NCI-H1694 (cell line): ENCODE measurements at regions not wholly inside any gene's neighbourhood (a gene's known extent, or its start where the extent isn't known, plus 50 kb on each side); places are given as distances from the start of the nearest gene placed in this dataset.
"Not testable (repeated sequence)": the region's sequence is repeated elsewhere in the genome, so short reads cannot be mapped to it uniquely, and the experiment has no call there.

ENCODE experiments used
- DNase-seq: peaks from one replicate; lab custom pipeline; 2025; lab: John Stamatoyannopoulos, UW

DNA sequence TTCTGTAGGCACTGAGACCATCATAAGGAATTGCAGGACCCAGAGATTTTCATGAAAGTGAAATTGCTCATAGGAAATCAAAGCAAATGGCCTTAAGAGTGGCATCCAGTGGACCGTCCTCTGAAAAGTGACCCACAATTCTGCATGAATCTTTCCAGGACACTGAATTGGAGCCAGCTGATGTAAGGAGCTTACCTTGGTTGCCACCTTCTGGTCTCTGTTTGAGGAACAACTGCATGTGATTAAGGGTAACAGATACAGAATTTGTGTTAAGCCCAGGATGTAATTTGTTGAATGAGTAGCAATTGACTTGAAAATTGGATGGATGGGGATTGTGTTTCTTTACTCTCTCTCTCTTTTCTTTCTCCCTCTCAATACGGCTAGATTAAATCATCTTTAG lies 49.9 kb upstream of the GAS1 start:
- no peak for DNase-seq

DNA sequence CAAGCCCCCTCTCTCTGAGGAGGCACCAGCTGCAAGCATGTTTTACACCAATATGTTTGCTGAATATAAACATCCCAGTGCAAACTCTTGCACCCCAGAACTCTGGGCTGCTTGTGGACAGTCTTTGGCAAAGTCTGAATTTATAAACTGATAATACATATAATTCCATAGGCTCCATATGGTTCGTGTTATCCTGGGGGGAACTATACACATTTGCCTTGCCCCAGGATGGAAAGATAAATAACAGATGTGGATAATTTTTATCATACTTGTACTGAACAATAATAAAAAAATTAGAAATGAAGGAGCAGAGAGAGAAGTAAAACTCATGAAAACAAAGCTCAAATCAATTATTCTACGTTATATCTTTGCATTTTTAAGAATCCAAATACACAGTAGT lies 50.6 kb upstream of the GAS1 start:
- no peak for DNase-seq

DNA sequence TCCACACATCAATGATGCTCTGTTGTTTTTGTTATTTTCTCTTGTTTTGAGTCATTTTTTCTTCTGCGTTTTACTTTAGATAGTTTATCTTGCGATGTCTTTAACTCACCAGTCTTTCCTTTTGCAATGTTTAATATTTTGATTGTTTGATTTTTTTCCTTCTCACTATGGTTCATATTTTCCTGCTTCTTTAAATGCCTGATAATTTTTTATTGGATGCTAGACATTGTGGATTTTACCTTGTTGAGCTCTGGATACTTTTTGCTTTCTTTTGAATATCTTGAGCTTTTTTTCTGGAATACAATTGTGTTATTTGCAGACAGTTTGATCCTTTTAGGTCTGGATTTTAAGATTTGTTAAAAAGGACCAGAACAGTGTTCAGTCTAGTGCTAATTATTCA lies 55.2 kb upstream of the GAS1 start:
- no peak for DNase-seq

DNA sequence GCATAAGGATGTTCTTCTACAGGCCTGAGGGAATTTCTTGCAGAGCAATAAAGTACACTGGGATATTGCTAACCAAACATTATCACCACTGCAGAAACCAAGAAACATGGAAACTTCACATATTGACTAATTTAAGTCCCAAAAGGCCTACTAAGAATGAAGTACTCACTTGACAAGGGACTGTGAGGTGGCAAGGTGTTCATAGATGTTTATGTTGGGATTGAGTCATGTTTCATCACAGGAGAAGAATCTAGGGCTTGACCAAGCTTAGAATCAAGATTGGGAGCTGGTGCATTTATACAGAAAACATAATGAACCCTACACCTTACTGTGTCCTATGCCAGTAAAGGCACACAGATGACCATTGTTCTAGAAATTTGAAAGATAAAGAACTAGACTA lies 56.7 kb upstream of the GAS1 start:
- DNase-seq, result no peak

DNA sequence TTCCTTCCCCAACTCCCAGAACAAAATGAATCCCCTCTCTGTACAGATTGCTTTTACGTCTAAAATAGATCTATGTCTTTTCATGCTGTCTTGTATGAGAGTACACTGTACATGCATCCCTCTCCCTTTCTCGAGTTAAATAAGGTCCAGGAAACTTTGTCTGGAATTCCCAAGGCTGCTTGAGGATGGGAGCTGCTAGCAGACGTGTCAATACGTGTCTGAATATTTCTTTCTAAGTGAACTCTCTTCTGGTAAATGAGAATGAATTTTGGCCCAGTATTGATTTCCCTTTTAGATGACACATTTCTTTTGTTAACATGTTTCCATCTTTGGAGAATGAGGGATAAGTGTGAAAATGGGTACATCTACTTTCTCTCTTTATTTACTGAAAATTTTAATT lies 59.6 kb upstream of the GAS1 start:
- no peak for DNase-seq

DNA sequence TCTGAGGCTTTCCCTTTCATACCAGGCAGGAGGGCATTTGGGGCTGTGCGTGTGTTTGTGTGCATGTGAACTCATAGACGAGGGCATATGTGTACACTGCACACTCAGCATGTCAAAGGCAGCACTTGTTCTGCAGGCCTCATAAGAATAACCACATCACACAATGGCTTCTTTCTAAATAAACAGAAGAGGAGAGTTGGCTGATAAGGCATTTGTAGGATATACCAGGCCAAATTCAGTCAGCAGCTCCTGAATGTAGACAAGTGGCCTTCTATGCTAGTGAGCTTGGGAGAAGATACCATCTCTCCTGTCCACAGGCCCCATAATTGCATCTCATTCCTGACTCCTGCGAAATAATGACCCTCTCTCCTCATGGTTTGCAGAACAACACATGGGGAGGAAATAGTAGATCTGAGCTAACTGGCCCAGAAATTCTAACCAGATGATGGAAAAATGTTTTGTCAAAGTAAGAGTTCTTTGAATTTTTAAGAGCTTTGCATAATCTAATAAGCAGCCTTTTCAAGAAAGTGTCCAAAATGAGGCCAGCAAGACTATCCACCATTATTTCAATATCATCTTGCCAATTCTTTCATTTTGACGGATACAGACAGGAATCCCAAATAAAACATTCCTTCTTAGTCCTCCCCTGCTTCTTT lies 60.5 kb upstream of the GAS1 start:
- DNase-seq, result no peak

DNA sequence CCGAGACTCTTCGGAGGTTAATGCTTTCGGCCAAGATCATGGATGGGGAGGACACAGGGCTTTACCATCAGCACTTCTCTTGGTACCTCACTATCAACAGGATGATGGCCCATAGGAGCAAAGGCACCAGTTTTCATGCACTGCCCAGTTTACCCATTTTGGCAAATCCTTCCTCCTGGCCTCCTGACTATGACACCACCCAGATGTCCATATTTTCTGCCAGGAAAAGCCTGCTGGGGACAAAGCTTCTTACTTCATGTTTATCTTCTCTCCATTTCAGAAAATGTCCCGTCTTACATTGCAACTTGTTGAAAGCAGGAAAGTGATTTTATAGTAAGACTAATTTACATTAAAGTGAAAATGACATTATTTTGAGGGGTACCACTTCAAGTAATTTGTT lies 61.4 kb upstream of the GAS1 start:
- DNase-seq, result no peak

DNA sequence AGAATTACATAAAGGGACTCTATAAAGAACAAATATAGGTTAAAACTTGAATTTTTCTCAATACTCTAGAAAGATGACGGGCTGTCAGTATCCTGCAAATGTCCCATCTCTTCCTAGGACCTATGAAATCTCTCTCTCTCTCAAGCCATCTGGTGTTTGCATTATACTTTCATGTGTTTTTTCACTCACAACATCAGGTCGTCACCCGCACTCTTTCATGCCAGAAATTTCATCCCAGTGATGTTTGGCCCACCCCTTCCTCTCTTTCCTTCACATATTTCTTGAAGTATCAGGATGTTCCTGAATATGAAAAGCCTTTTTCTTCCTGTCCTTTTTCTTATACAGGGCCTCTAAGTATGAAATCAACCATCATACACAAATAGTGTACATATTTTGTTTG lies 63.3 kb upstream of the GAS1 start:
- no peak for DNase-seq

DNA sequence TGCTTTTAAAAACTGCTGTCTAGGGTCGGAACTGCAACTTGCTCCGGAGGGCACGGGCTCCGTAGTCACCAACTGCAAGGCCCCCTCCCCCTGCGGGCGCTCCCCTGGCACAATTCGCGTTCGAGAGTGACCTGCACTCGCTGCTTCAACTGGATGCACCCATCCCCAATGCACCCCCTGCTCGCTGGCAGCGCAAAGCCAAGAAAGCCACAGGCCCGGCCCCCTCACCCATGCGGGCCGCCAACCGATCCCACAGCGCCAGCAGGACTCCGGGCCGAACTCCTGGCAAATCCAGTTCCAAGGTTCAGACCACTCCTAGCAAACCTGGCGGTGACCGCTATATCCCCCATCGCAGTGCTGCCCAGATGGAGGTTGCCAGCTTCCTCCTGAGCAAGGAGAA lies 64.2 kb upstream of the GAS1 start:
- DNase-seq, result no peak

DNA sequence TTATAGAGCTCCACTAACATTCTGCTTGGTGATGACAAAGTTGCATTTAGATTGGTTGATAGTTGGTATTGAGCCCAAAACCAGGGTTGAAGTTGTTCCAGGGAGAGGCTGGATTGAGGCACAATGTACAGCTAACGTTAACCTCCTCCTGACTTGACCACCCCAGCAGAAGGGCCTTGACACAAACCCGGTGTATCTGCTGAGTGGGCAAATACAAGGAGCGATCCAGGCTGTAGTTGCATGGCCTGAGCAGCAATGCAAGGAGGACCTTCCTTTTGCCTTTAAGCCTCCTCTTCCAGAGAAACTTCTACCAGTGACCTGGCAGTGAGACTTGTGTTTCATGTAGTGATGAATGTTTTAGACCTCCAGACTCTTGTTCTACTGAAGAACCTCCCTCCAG lies 66.2 kb upstream of the GAS1 start:
- DNase-seq, result no peak

DNA sequence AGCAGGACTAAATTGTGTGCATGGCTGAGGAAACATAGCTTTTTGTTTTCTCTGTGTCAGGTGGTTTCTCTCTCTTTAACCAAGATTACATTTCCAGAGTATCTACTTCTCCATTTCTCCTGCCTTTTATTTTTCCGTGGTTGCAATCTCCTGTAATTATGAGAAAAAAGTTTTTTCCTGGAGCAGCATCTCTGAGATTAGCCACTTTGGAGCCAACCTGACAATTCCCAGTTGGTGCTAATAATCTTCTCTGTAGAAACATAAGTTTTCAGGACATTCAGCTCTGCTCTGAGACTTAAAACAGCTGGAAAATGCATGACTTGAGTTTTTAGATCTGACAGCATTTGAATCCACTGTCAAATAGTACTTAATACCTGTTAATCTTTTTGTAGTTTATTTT lies 67.1 kb upstream of the GAS1 start:
- DNase-seq, result no peak

DNA sequence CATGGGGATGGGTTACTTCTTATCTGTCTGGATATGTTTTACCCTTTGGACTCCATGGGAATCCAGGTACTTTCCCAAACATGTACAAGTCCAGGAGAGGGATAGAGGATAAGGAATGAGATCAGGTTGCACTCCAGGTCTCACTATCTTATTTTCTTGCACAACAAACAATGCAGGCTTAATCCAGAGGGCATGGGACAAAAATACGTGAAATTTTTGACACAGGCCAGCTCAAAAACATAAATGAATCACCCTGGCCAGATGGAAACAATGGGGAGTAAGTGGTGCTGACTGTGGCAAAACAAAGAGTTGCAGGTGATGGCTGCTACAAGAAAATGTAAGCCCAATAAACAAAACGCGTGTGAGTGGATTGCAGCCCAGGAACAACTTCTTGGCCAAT lies 69.4 kb upstream of the GAS1 start:
- DNase-seq, result no peak

DNA sequence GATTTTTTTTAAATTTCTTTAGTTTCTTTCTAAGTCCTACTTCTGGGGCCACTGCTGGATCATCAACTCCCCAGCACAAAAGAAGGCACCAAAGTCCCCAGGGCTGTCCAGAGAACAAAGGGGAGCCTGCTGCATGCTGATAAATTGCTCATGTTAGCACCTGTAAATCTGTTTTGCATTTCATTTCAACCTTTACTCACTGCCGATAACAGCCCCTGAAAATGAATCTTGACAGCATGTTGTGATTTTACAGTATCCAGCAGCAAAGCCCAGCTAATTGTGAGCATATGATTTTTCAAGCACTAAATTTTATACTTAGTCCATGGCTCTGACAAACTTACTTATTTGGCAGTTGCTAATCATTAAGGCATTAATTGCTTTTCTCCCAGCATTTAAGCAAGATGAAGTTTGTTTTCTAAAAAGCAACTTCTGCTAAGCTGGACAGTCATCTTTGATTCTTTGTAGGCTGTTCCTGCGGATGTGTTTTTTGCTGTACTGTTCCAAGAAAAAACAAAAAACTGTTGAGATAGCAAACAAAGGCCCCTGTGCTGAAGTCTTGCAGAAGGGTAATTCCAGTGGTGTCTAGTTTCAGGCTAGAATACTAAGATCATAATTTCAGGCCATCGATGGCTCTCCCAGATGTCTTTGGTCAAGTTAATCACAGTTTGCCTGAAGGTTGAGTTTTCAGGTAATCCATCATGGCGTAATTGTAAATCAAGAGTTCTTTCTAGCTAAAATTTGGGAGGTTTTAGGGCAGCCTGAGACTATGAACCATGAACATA lies 73.1 kb upstream of the GAS1 start:
- DNase-seq, result no peak

DNA sequence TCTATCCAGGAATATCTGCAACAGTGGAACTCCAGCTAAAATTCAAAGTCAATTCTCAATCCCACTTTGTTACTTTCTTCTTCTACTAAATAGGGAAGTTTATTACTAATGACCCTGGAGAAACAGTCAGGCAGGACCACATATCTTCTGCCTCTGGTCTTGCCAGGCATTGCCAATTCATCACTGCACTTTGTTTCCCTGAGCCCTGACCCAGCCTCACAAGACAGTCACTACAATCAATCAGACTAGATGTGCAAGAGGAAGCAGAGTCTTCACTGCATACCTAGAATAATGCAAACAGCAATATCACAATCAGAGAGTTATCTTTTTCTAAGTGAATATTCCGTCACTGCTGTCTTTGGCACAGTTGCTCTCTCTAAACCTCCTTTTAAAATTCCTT lies 74.9 kb upstream of the GAS1 start:
- DNase-seq, result no peak

DNA sequence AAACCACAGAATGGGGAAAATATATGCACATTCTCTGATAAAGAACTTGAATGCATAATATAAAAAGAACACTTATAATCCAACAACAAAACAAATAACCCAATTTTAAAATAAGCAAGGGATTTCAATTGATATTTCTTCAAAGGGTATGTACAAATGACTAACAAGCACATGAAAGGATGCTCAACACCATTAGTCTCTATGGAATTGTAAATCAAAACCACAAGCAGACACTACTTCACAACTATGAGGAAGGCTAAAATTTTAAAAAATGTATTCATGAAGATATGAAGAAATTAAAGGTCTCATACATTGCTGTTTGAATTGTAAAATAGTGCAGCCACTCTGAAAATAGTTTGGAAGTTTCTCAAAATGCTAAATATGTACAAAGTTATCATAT lies 78.9 kb upstream of the GAS1 start:
- no peak for DNase-seq

DNA sequence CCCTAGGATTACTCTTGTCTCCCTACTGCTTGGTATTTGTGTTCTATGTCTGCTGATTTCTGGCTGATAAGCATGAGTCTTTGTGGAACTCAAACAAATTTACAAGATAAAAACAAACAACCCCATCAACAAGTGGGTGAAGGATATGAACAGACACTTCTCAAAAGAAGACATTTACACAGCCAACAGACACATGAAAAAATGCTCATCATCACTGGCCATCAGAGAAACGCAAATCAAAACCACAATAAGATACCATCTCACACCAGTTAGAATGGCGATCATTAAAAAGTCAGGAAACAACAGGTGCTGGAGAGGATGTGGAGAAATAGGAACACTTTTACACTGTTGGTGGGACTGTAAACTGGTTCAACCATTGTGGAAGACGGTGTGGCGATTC lies 81.5 kb upstream of the GAS1 start:
- not testable (repeated sequence) for DNase-seq

DNA sequence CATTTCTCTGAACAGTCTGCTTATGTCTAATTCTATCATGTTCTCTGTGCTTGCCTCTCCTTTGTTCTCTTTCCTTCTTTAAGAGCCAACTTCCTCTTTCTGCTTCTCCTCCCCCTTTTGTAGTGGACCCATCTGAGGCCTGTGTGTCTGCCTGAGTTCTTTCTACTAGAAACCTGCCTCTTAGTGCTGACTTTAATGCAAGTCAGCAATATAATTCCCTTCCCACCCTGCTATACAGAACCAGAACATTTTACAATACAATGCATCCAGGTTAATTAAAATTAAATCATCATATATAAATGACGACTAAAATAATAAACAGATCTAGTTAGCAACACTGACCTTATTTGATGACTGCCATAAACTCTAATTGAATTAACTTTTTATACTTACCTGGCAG lies 82.6 kb upstream of the GAS1 start:
- DNase-seq, result no peak

DNA sequence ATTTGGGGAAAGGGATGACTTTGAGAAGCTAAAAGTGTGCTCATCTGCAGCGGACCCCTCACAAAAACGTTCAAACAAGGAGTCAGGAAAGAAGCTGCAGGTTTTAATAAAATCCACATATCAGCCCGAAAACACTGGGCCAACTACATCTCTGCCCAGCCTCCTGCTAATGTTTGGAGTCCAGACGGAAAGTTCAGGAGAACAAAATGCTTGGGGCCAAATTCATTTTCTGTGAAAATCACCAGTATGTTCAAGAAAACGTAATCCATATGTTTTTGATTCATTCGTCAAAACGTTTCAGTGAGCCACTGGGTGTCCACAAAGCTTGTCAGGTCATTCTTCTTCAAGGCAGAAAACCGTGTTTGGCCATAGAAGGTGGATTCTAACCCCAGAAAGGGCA lies 87.5 kb upstream of the GAS1 start:
- DNase-seq, result no peak

DNA sequence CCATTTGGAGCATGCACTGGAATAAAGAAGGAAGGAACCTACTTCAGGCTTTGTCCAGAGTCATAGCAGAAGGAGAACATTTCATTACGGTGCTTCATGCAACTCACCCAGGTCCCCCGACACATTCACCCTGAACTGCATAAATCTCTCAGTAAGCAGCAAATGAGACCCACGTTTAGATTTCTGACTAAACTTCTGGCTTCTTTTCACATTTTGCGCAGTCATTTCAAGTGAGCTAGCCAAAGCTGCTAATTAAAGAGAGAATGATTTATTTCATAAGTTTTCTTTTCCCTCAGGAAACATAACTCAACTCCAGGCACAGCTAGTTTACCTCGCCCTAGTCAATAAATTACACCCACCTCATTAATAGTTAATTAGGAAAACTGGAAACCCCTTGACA lies 88.6 kb upstream of the GAS1 start:
- no peak for DNase-seq

DNA sequence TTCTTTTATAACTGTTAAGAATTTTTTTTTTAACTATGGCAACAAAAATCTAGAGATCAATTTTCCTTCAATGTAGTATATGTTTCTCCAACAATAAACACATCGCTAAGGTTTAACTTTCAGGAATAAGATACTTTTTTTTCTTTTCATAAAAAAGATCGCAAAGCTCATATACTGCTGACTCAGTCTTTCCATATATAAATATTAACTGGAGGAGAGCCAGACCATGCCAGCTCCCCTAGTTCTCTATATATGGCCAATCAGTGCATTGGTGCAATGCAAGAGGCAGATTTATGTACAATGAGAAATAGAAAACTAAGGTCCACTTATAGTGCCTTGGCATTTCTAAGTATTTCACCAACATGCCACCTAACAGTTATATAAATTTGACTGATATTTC lies 89.2 kb upstream of the GAS1 start:
- DNase-seq, result no peak

DNA sequence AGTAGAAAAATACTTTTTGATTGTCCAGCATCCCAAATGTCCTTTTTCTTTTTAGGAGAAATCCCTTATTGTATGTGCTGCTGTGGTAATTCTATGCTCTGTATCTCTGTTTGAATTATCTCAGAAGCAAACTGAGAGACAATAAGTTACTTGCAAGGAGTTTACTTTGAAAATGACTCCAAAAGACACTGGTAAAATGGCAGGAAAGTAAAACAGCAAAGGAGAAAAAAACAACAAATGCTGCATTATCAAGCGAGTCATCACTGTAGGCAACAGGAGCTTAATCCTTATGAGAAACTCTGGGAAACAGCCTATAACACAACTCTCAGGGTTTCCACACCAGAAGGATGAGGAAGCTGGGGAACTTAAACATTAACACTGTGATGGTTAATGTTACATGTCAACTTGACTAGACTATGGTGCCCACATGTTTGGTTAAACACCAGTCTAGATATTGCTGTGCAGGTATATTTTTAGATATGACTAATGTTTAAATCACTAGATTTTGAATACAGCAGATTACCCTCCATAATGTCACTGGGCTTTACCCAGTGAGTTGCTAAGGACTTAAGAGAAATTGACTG lies 92.6 kb upstream of the GAS1 start:
- no peak for DNase-seq

DNA sequence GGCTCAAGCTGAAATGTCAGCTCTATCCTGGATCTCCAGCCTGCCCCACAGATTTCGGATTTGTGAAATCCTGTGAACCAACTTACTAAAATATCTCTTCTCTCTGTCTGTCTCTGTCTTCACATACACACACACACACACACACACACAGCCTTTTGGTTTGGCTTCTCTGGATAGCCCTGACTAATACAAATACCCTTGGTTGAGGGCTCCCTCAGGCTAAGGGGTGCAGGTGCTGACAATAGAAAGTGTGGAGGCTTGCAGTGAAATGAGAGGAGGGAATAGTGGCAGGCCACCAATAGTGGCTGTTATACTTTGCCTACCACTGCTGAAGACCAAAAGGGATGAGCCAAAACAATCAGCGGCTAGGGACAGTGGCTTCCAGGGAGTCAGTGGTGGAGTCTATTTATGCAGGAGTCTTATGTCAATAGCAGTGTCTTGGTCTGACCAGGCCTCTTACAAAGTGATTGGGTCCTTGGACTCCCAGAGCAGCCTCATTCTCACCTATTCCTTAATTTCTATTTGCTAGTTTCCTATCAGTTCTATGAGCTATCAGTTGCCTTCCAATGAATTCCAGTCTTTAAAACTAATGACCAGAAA lies 93.2 kb upstream of the GAS1 start:
- no peak for DNase-seq

DNA sequence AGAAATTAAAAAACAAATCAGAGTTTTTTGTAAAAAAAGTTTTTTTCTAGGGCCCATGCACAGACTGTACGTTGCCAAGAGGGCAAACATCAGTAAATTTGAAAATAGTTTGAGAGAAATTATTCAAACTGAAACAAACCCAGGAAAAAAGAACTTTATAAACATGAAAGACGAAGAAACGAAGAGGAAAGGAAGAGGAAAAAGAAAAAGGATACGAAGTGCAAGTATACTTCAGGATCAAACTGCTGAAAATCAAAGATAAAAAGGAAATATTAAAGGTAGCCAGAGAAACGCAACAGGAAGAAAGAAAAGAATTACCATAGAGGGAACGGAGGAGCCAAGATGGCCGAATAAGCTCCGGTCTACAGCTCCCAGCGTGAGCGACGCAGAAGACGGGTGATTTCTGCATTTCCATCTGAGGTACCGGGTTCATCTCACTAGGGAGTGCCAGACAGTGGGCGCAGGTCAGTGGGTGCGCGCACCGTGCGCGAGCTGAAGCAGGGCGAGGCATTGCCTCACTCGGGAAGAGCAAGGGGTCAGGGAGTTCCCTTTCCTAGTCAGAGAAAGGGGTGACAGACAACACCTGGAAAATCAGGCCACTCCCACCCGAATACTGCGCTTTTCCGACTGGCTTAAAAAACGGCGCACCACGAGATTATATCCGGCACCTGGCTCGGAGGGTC lies 94.4 kb upstream of the GAS1 start:
- DNase-seq, result not testable (repeated sequence)
